COLO829 (cell line): ENCODE measurements at regions not wholly inside any gene's neighbourhood (a gene's known extent, or its start where the extent isn't known, plus 50 kb on each side); places are given as distances from the start of the nearest gene placed in this dataset.
A peak's percentile ranks its signal among the peaks of the same experiment; 100 is the strongest.

Source experiments
- DNase-seq: peaks from one replicate; pipeline ENCODE4 v3.0.0; 2012; ENCODE audit warnings: low spot score

GRCh38 chr7:84412161-84412969 is 217.8 kb upstream of the SEMA3A start:
- peak; percentile 8 for DNase-seq

- DNase-seq: no peak
Measured at GRCh38 chr7:84399661-84400060, 205.1 kb upstream of the SEMA3A start.

- DNase-seq: no peak
Measured at GRCh38 chr7:84394219-84394618, 199.6 kb upstream of the SEMA3A start.

- no peak for DNase-seq
Measured at GRCh38 chr7:84393786-84394185, 199.2 kb upstream of the SEMA3A start.

GRCh38 chr7:84390845-84391244 is 196.3 kb upstream of the SEMA3A start:
- DNase-seq: no peak

GRCh38 chr7:84389242-84389641 is 194.7 kb upstream of the SEMA3A start:
- DNase-seq: no peak

- DNase-seq: no peak
Measured at GRCh38 chr7:84387595-84387994, 193.0 kb upstream of the SEMA3A start.

- DNase-seq: peak; percentile 91
Measured at GRCh38 chr7:84384417-84384816, 189.8 kb upstream of the SEMA3A start.

GRCh38 chr7:84379446-84379845 is 184.9 kb upstream of the SEMA3A start:
- DNase-seq: no peak

- no peak for DNase-seq
Measured at GRCh38 chr7:84372712-84373111, 178.1 kb upstream of the SEMA3A start.

- DNase-seq: peak; percentile 49
Measured at GRCh38 chr7:84372155-84372621, 177.6 kb upstream of the SEMA3A start.

- DNase-seq: no peak
Measured at GRCh38 chr7:84370114-84370513, 175.5 kb upstream of the SEMA3A start.

GRCh38 chr7:84368122-84368521 is 173.5 kb upstream of the SEMA3A start:
- no peak for DNase-seq

- DNase-seq: no peak
Measured at GRCh38 chr7:84364708-84365107, 170.1 kb upstream of the SEMA3A start.

GRCh38 chr7:84363741-84364140 is 169.2 kb upstream of the SEMA3A start:
- DNase-seq: no peak

- DNase-seq: no peak
Measured at GRCh38 chr7:84362828-84363227, 168.2 kb upstream of the SEMA3A start.

GRCh38 chr7:84362360-84362759 is 167.8 kb upstream of the SEMA3A start:
- DNase-seq: no peak

- DNase-seq: no peak
Measured at GRCh38 chr7:84354866-84355265, 160.3 kb upstream of the SEMA3A start.

- DNase-seq: no peak
Measured at GRCh38 chr7:84354030-84354429, 159.4 kb upstream of the SEMA3A start.

GRCh38 chr7:84339306-84339705 is 144.7 kb upstream of the SEMA3A start:
- no peak for DNase-seq

- no peak for DNase-seq
Measured at GRCh38 chr7:84337429-84337828, 142.8 kb upstream of the SEMA3A start.

GRCh38 chr7:84336766-84337165 is 142.2 kb upstream of the SEMA3A start:
- no peak for DNase-seq

- peak; percentile 16 for DNase-seq
Measured at GRCh38 chr7:84336303-84336702, 141.7 kb upstream of the SEMA3A start.

- DNase-seq: no peak
Measured at GRCh38 chr7:84331616-84332015, 137.0 kb upstream of the SEMA3A start.
